Panc1 (cell line): ENCODE measurements at regions not wholly inside any gene's neighbourhood (a gene's known extent, or its start where the extent isn't known, plus 50 kb on each side); places are given as distances from the start of the nearest gene placed in this dataset.

Experiments used
- POLR2AphosphoS5 ChIP-seq: IDR thresholded peaks from 2 replicates; pipeline ENCODE4 v1.6.1; 2012; ENCODE audit warnings: mild to moderate bottlenecking, low read depth, low read length, moderate library complexity
- SIN3A ChIP-seq: IDR thresholded peaks from 2 replicates; pipeline ENCODE4 v1.6.1; 2012; ENCODE audit warnings: low read depth, mild to moderate bottlenecking, low read length, moderate library complexity, borderline replicate concordance; ENCODE audit not compliant: insufficient read depth
- TCF7L2 ChIP-seq: IDR thresholded peaks from 2 replicates; pipeline ENCODE4 v1.6.1; 2011; ENCODE audit warnings: mild to moderate bottlenecking, low read depth, low read length, inconsistent platforms
- TF ChIP-seq, protein P1 (sequence below): fragments of 450-650 bp; IDR thresholded peaks from 2 replicates; pipeline ENCODE4 v1.5.1; 2017; ENCODE audit warnings: mild to moderate bottlenecking
- TF ChIP-seq, protein P2 (sequence below), 2 experiments: IDR thresholded peaks; 2 replicates each; pipeline ENCODE4 v1.6.1; 2011 to 2012; ENCODE audit warnings: low read depth in 2 of 2, control low read depth in 1 of 2, low read length in 1 of 2, mild to moderate bottlenecking in 1 of 2, moderate library complexity in 1 of 2; ENCODE audit not compliant: insufficient read depth in 1 of 2

GRCh38 chr15:98565566-98565965 lies 82.8 kb upstream of the IGF1R start:
- TF ChIP-seq, protein P1, sequence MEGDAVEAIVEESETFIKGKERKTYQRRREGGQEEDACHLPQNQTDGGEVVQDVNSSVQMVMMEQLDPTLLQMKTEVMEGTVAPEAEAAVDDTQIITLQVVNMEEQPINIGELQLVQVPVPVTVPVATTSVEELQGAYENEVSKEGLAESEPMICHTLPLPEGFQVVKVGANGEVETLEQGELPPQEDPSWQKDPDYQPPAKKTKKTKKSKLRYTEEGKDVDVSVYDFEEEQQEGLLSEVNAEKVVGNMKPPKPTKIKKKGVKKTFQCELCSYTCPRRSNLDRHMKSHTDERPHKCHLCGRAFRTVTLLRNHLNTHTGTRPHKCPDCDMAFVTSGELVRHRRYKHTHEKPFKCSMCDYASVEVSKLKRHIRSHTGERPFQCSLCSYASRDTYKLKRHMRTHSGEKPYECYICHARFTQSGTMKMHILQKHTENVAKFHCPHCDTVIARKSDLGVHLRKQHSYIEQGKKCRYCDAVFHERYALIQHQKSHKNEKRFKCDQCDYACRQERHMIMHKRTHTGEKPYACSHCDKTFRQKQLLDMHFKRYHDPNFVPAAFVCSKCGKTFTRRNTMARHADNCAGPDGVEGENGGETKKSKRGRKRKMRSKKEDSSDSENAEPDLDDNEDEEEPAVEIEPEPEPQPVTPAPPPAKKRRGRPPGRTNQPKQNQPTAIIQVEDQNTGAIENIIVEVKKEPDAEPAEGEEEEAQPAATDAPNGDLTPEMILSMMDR, result no peak
- no peak for TF ChIP-seq TCF7L2
- no peak for TF ChIP-seq POLR2AphosphoS5
- TF ChIP-seq, protein P2, sequence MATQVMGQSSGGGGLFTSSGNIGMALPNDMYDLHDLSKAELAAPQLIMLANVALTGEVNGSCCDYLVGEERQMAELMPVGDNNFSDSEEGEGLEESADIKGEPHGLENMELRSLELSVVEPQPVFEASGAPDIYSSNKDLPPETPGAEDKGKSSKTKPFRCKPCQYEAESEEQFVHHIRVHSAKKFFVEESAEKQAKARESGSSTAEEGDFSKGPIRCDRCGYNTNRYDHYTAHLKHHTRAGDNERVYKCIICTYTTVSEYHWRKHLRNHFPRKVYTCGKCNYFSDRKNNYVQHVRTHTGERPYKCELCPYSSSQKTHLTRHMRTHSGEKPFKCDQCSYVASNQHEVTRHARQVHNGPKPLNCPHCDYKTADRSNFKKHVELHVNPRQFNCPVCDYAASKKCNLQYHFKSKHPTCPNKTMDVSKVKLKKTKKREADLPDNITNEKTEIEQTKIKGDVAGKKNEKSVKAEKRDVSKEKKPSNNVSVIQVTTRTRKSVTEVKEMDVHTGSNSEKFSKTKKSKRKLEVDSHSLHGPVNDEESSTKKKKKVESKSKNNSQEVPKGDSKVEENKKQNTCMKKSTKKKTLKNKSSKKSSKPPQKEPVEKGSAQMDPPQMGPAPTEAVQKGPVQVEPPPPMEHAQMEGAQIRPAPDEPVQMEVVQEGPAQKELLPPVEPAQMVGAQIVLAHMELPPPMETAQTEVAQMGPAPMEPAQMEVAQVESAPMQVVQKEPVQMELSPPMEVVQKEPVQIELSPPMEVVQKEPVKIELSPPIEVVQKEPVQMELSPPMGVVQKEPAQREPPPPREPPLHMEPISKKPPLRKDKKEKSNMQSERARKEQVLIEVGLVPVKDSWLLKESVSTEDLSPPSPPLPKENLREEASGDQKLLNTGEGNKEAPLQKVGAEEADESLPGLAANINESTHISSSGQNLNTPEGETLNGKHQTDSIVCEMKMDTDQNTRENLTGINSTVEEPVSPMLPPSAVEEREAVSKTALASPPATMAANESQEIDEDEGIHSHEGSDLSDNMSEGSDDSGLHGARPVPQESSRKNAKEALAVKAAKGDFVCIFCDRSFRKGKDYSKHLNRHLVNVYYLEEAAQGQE (IDR thresholded peaks at IDR 0.05; ENCODE audit: insufficient read depth in 1 of 2, low read depth in 2 of 2, low read length in 1 of 2), result no peak
- no peak for TF ChIP-seq SIN3A
